Putamen (tissue), 1 donor: ENCODE measurements at regions not wholly inside any gene's neighbourhood (a gene's known extent, or its start where the extent isn't known, plus 50 kb on each side); places are given as distances from the start of the nearest gene placed in this dataset.
"Not testable (repeated sequence)": the region's sequence is repeated elsewhere in the genome, so short reads cannot be mapped to it uniquely, and the experiment has no call there.

ENCODE experiments used
- DNase-seq: peaks from one replicate; pipeline ENCODE4 v3.0.0-alpha.2; 2016; ENCODE audit warnings: low spot score

DNA sequence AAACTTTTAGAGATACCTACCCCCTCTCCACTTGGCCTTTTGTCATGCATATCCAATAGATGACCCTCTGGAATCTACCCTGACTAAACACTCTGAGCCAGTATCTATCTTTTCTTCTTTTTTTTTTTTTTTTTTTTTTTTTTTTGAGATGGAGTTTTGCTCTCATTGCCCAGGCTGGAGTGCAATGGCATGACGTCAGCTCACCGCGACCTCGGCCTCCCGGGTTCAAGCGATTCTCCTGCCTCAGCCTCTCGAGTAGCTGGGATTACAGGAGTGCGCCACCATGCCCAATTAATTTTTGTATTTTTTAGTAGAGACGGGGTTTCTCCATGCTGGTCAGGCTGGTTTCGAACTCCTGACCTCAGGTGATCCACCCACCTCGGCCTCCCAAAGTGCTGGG is 50.8 kb upstream of the GRIN2B start:
- not testable (repeated sequence) for DNase-seq

- DNase-seq, result no peak
Measured at GRCh38 chr12:14043776-14044175, 62.4 kb upstream of the GRIN2B start.

DNA sequence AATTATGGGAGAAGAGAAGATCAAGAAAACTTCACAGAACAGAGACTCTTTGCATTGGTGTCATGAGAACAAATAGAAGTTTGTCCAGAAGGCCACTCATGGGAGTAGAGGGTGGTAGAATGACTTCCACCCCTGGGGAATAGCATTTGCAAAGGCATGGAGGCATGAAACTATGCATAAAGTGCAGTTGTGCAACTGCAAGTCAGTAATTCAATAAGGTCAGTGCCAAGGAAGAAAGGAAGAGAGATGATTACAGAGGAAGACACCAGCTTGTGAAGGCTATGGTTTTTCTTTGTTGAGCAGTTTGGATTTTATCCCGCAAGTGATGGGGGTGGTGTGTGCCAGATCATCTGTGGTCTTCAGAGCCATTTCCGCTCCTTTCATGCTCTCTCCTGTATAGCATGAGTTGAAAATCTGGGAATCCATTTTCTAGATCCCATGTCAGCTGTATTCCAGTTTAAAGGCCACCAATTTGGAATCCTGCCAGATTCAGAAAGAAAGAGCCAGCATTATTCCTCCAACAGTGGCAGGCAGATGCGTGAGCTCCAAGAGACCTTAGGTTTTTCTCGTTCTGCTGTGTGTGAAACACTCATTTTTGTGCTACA is 67.6 kb upstream of the GRIN2B start:
- no peak for DNase-seq

GRCh38 chr12:14057895-14058294 is 76.5 kb upstream of the GRIN2B start:
- DNase-seq, result no peak

- peak; percentile 71 for DNase-seq
Measured at GRCh38 chr12:14058717-14059116, 77.3 kb upstream of the GRIN2B start.

DNA sequence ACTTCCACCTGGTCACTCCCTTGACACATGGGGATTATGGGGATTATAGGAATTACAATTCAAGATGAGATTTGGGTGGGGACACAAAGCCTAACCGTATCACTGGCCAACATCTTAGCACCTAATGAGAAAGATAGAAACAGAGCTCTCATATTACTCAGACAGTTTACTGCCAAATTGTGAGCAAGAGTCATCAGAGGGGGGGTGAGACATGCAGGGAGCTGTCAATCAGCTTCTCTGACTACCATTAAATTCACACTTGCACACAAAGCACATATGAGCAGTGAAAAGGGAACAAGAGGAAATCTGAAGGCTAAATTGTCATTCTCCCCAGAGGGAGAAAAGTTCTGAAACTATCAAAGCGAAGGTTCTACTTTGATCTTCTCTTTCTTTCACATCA is 78.1 kb upstream of the GRIN2B start:
- no peak for DNase-seq

DNA sequence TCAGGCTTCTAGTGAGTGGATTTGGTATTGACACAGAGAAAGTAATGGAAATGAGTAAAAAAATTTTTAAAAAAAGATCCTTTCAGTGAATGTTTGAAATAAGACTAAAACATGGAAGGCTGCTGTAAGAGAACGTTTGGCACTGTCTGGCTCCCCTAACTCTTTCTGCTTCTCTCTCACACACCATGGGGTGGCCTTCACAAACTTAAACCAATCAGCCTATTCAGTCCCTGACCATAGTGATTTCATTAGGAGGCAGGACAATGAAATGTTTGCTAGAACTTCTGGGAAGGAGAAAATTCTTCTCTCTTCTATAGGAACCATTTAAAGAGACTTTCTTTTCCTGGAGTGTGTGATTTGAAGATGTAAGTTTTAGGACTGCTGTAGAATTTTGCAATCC is 84.2 kb upstream of the GRIN2B start:
- DNase-seq, result no peak

GRCh38 chr12:14066021-14066420 is 84.6 kb upstream of the GRIN2B start:
- DNase-seq, result no peak

- DNase-seq, result no peak
Measured at GRCh38 chr12:14068961-14069360, 87.6 kb upstream of the GRIN2B start.

GRCh38 chr12:14071833-14072232 is 90.4 kb upstream of the GRIN2B start:
- DNase-seq, result no peak

DNA sequence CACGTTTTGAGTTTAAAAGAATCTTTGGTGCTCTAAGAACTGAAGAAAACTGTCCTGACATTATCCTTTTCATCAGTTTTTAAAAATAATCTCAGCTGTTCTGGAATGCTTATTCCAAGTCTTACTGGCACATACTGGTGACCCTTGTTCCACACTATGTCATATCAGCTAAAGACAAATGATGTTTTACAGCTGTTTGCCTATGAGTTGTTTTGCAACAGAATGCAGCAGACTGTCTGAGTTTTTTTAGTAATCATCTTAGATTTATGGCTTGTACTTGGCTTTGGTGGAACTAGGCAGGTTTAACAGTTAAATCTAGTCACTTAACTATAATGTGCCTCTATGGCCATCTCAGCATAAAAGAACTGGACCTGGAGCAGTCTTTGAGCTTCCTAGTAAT is 91.6 kb upstream of the GRIN2B start:
- no peak for DNase-seq

DNA sequence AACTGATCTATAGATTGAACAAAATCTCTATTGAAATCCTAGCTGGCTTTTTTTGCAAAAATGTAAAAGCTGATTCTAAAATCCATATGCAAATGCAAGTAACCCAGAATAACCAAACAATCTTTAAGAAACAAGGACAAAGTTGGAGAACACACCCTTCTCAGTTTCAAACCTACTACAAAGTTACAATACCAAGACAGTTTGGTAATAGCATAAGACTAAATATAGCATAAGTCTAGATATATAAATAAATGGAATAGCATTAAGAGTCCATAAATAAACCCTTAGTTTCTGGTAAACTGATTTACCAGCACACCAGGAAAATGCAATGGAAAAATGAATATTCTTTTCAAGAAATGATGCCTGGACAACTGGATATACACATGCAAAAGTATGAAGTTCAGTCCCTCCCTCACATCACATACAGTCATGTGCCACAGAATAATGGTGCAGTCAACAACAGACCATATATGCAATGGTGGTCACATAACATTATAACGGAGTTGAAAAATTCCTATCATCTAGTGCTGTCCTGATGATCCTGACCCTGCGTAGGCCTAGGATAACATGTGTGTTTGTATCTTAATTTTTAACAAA is 94.5 kb upstream of the GRIN2B start:
- no peak for DNase-seq

- DNase-seq, result no peak
Measured at GRCh38 chr12:14076538-14076937, 95.1 kb upstream of the GRIN2B start.

DNA sequence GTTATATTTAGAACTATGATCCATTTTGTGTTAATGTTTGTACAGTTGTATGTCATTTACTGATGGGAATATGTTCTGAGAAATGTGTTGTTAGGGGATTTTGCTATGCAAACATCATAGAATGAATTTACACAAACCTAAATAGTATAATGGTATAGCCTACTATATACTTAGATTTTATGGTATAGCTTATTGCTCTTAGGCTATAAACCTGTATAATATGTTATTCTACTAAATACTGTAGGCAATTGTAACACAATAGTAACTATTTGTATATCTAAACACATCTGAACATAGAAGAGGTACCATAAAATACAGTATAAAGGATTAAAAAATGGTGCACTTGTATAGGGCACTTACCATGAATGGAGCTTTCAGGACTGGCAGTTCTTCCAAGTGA is 105.4 kb upstream of the GRIN2B start:
- no peak for DNase-seq

- no peak for DNase-seq
Measured at GRCh38 chr12:14099994-14100393, 118.6 kb upstream of the GRIN2B start.

DNA sequence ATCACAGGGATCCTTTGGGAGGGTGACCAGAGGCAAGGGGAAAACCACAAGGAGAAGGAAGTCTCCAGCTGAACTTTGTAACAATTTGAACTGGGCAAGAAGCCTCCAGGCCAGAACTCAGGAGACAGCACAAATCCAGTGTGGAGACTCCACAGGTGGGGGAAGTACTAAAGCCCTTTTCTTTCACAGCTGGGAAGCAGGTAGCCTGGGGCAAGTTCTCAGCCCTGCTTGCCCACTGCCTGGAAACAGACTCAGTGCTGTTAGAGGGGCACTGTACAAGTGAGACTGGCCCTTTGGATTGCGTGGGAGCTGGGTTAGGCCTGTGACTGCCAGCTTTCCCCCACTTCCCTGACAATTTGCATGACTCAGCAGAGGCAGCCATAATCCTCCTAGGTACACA is 120.2 kb upstream of the GRIN2B start:
- not testable (repeated sequence) for DNase-seq

DNA sequence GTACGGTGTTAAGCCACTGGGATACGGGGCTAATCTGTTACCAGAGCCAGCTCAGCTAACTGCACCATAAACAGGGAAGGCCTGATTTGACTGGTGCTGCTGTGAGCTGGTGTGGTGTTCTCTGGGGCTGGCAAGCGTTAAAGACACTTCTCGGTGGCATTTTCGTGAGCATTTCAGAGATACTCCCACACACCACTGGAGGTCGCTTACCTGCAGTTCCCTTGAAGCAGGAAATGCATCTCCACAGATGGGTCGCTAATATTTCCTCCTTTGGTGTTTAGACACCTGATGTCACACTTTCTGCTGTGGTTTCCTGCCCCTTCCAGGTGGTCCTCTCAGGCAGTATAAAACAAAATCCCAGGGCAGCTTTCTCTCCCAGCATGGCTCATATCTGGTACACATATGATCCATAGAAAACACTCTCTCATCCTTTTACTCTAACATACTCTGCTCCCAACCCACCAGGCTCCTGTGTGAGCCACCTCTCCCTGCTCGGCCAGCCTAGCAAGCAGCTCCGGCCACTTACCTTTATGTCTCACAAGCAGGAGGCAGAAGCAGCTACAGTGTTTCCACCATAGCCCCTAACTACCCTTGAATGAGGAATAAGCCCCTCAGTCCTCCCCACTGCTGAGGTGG is 129.9 kb upstream of the GRIN2B start:
- peak; percentile 37 for DNase-seq

DNA sequence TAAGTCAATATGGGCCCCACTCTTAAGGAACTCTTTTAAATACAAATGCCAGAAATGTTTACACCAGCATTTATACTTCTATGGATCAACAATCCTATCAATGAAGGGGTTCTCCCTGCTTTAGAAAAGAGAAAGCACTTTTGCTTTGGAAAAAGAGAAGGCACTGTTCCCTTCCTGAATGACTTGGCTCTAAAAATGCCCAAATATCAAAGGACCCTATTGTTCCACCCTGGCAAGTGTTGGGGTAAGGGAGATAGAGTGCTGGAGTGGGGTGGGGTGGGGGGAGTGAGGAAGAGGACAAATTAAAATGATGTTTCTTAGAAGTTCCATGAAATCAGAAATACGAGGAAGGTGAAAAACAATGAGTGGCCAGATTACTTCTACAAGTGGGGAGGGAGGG is 131.6 kb upstream of the GRIN2B start:
- DNase-seq, result peak; percentile 56

DNA sequence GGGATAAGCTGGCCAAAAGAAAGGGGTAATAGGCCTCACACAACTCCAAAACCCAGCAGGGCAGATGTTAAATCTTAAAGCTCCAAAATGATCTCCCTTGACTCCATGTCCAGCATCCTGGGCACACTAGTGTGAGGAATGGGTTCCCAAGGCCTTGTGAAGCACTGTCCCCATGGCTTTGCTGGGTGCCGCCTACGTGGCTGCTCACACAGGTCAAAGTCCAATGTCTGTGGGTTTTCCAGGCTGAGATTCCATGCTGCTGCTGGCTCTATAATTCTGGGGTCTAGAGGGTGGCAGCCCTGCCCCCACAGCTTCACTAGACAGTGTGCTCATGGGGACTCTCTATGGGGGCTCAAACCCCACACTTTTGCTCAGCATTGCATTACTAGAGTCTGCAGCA is 145.3 kb upstream of the GRIN2B start:
- no peak for DNase-seq

- peak; percentile 80 for DNase-seq
Measured at GRCh38 chr12:14129611-14130195, 148.3 kb upstream of the GRIN2B start.

DNA sequence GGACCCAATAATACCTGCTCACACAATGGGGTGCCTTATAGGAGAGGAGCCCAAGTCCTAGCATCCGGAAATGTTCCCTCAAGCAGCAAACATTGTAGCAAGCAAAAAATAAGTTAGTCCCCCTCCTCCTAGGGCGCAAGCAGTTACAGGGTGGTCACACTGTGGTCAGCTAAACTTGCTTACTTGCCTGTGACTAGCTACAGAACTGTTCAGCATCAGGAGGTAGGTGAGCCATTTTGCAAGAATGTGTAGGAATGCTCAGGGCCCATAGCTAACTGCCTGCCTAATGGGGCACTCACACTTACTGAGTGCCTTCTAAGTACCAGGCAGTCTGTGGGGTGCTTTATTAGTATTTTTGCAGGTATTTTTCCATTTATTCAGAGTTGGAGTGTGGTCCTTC is 154.6 kb upstream of the GRIN2B start:
- no peak for DNase-seq

GRCh38 chr12:14138495-14138894 is 157.1 kb upstream of the GRIN2B start:
- no peak for DNase-seq

GRCh38 chr12:14148489-14149270 is 167.3 kb upstream of the GRIN2B start:
- DNase-seq, result no peak
